ENCODE measurements at regions not wholly inside any gene's neighbourhood (a gene's known extent, or its start where the extent isn't known, plus 50 kb on each side); places are given as distances from the start of the nearest gene placed in this dataset.
"Not testable (repeated sequence)": the region's sequence is repeated elsewhere in the genome, so short reads cannot be mapped to it uniquely, and the experiment has no call there.

GRCh38 chr13:76296751-76297150, 589.5 kb downstream of the KCTD12 start:
- DNase-seq (ENCODE audit: insufficient read length, low spot score) (no peak), FAIRE-seq (no peak)
- TF ChIP-seq PAX5 (IDR thresholded peaks at IDR 0.05; ENCODE audit: insufficient read depth, low read length, severe bottlenecking) (no peak), TAF1 (IDR thresholded peaks at IDR 0.05; ENCODE audit: low read depth, low read length) (no peak), SPI1 (IDR thresholded peaks at IDR 0.05; ENCODE audit: low read depth, low read length) (no peak)

DNA sequence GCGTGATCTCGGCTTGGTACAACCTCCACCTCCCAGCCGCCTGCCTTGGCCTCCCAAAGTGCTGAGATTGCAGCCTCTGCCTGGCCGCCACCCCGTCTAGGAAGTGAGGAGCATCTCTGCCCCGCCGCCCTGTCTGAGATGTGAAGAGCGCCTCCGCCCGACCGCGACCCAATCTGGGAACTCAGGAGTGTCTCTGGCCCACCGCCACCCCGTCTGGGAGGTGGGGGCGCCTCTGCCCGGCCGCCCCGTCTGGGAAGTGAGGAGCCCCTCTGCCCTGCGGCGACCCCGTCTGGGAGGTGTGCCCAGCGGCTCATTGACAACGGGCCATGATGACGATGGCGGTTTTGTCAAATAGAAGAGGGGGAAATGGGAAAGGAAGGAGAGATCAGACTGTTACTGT, 591.2 kb downstream of the KCTD12 start:
- FAIRE-seq; DNase-seq (ENCODE audit: insufficient read length, low spot score): not testable (repeated sequence)

DNA sequence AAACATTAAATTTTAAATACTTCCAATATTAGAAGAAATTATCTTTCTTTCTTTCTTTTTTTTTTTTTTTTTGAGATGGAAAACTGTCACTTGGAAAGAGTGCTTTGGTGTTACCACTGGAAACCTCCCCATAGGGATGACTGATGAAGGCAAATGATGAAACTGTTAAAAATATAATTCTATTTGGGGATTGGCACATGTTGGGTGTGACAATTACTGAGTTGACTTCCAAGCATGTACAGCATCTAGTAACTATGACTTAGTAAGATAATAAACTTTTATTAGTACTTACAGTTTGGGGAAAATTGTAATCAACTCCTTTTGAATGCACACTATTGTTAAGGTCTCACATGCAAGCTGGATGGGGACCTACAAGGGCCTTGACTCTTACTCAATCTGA, 592.5 kb downstream of the KCTD12 start:
- DNase-seq (ENCODE audit: insufficient read length, low spot score) = no peak
- FAIRE-seq = no peak
- no peak for TF ChIP-seq TAF1 (IDR thresholded peaks at IDR 0.05; ENCODE audit: low read depth, low read length)
- no peak for TF ChIP-seq SPI1 (IDR thresholded peaks at IDR 0.05; ENCODE audit: low read depth, low read length)
- no peak for TF ChIP-seq PAX5 (IDR thresholded peaks at IDR 0.05; ENCODE audit: insufficient read depth, low read length, severe bottlenecking)
- TF ChIP-seq POU2F2 (IDR thresholded peaks at IDR 0.05; ENCODE audit: low read depth, low read length) = no peak
- TF ChIP-seq POLR2A (IDR thresholded peaks at IDR 0.05; ENCODE audit: low read depth, low read length) = no peak
- no peak for TF ChIP-seq POLR2AphosphoS5 (IDR thresholded peaks at IDR 0.05; ENCODE audit: low read depth, low read length)

DNA sequence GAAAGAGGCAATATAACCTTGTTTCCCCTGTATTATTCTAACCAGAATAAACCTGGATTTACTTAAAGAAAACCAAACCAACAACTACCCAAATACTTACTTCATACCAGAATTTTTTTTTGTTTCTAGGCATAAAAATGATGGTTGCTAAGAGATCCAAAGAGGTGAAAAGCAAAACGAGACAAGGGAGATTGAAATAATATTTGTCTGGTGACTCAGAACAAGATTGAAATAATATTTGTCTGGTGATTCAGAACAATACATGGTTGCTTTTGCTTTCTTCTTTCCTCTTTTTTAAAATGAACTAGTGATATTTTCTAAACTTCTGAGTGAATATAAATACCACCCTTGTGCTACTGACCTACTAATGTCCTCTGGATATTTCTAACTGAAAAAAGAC, 592.9 kb downstream of the KCTD12 start:
- TF ChIP-seq POU2F2 (IDR thresholded peaks at IDR 0.05; ENCODE audit: low read depth, low read length) = no peak
- TF ChIP-seq POLR2A (IDR thresholded peaks at IDR 0.05; ENCODE audit: low read depth, low read length) = no peak
- TF ChIP-seq POLR2AphosphoS5 (IDR thresholded peaks at IDR 0.05; ENCODE audit: low read depth, low read length) = no peak
- no peak for TF ChIP-seq TAF1 (IDR thresholded peaks at IDR 0.05; ENCODE audit: low read depth, low read length)
- no peak for TF ChIP-seq PAX5 (IDR thresholded peaks at IDR 0.05; ENCODE audit: insufficient read depth, low read length, severe bottlenecking)
- FAIRE-seq (no peak), DNase-seq (ENCODE audit: insufficient read length, low spot score) (no peak)

GRCh38 chr13:76292726-76293125, 593.5 kb downstream of the KCTD12 start:
- TF ChIP-seq POLR2A (IDR thresholded peaks at IDR 0.05; ENCODE audit: low read depth, low read length) (no peak), POLR2AphosphoS5 (IDR thresholded peaks at IDR 0.05; ENCODE audit: low read depth, low read length) (no peak), PAX5 (IDR thresholded peaks at IDR 0.05; ENCODE audit: insufficient read depth, low read length, severe bottlenecking) (no peak), SPI1 (IDR thresholded peaks at IDR 0.05; ENCODE audit: low read depth, low read length) (no peak), POU2F2 (IDR thresholded peaks at IDR 0.05; ENCODE audit: low read depth, low read length) (no peak), TAF1 (IDR thresholded peaks at IDR 0.05; ENCODE audit: low read depth, low read length) (no peak)
- FAIRE-seq = no peak
- no peak for DNase-seq (ENCODE audit: insufficient read length, low spot score)

- TF ChIP-seq POLR2A (IDR thresholded peaks at IDR 0.05; ENCODE audit: low read depth, low read length) = no peak
- no peak for FAIRE-seq
- DNase-seq (ENCODE audit: insufficient read length, low spot score) = no peak
Measured at GRCh38 chr13:76292031-76292430, 594.2 kb downstream of the KCTD12 start.

DNA sequence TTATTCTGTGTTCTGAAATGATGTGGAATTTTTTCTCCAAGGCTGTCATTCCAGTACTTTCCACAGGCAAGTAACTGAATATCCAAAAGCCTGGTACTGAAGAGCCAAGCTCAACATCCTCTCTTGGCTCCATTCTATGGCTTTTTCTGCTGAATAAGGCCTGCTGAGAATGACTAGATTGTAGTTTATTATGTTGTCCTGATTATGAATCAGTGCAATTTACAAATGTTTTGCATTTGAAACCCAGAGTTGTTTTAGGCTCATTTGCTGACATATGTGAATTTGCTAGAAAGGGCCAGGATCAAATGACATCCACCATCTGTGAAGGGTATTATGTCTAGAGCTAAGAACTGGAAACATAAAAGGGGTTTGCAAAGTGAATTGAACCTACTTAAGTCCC, 596.6 kb downstream of the KCTD12 start:
- FAIRE-seq (no peak), DNase-seq (ENCODE audit: insufficient read length, low spot score) (no peak)
- TF ChIP-seq POLR2A (IDR thresholded peaks at IDR 0.05; ENCODE audit: low read depth, low read length) (no peak), POU2F2 (IDR thresholded peaks at IDR 0.05; ENCODE audit: low read depth, low read length) (no peak), POLR2AphosphoS5 (IDR thresholded peaks at IDR 0.05; ENCODE audit: low read depth, low read length) (no peak), SPI1 (IDR thresholded peaks at IDR 0.05; ENCODE audit: low read depth, low read length) (no peak), TAF1 (IDR thresholded peaks at IDR 0.05; ENCODE audit: low read depth, low read length) (no peak), PAX5 (IDR thresholded peaks at IDR 0.05; ENCODE audit: insufficient read depth, low read length, severe bottlenecking) (no peak)

GRCh38 chr13:76286178-76286577, 600.0 kb downstream of the KCTD12 start:
- no peak for TF ChIP-seq POU2F2 (IDR thresholded peaks at IDR 0.05; ENCODE audit: low read depth, low read length)
- TF ChIP-seq POLR2A (IDR thresholded peaks at IDR 0.05; ENCODE audit: low read depth, low read length) = no peak
- no peak for TF ChIP-seq POLR2AphosphoS5 (IDR thresholded peaks at IDR 0.05; ENCODE audit: low read depth, low read length)
- no peak for TF ChIP-seq TAF1 (IDR thresholded peaks at IDR 0.05; ENCODE audit: low read depth, low read length)
- no peak for TF ChIP-seq PAX5 (IDR thresholded peaks at IDR 0.05; ENCODE audit: insufficient read depth, low read length, severe bottlenecking)
- no peak for TF ChIP-seq SPI1 (IDR thresholded peaks at IDR 0.05; ENCODE audit: low read depth, low read length)
- DNase-seq (ENCODE audit: insufficient read length, low spot score) = no peak
- FAIRE-seq = no peak

DNA sequence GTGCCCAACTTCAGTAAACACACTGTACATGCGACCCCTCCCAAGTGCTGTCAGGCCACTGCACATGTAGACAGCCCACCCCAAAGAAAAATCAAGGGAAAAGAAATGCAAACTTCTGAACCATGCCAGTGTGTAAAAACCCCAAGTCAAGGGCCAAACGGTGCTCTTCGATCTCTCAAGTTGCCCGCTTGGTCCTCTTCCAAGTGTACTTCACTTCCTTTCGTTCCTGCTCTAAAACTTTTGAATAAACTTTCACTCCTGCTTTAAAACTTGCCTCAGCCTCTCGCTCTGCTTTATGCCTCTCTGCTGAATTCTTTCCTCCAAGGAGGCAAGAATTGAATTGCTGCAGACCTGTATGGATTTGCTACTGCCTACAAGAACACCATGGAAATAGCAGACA, 600.7 kb downstream of the KCTD12 start:
- DNase-seq (ENCODE audit: insufficient read length, low spot score) = no peak
- TF ChIP-seq SPI1 (IDR thresholded peaks at IDR 0.05; ENCODE audit: low read depth, low read length) (no peak), PAX5 (IDR thresholded peaks at IDR 0.05; ENCODE audit: insufficient read depth, low read length, severe bottlenecking) (no peak), POLR2A (IDR thresholded peaks at IDR 0.05; ENCODE audit: low read depth, low read length) (no peak), POLR2AphosphoS5 (IDR thresholded peaks at IDR 0.05; ENCODE audit: low read depth, low read length) (no peak), POU2F2 (IDR thresholded peaks at IDR 0.05; ENCODE audit: low read depth, low read length) (no peak), TAF1 (IDR thresholded peaks at IDR 0.05; ENCODE audit: low read depth, low read length) (no peak)
- no peak for FAIRE-seq

DNA sequence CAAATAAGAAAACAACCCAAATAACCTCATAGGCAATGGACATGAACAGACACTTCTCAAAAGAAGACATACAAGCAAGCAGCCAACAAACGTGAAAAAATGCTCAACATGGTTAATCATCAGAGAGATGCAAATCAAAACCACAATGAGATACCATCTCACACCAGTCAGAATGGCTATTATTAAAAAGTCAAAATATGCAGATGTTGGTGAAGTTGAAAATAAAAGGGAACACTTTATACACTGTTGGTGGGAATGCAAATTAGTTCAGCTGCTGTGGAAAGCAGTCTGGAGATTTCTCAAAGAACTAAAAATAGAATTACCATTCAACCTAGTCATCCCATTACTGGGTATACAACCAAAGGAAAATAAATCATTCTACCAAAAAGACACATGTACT, 606.4 kb downstream of the KCTD12 start:
- not testable (repeated sequence) for FAIRE-seq; DNase-seq (ENCODE audit: insufficient read length, low spot score)

- no peak for TF ChIP-seq PAX5 (IDR thresholded peaks at IDR 0.05; ENCODE audit: insufficient read depth, low read length, severe bottlenecking)
- no peak for TF ChIP-seq SPI1 (IDR thresholded peaks at IDR 0.05; ENCODE audit: low read depth, low read length)
- TF ChIP-seq POLR2A (IDR thresholded peaks at IDR 0.05; ENCODE audit: low read depth, low read length) = no peak
- TF ChIP-seq POU2F2 (IDR thresholded peaks at IDR 0.05; ENCODE audit: low read depth, low read length) = no peak
- no peak for TF ChIP-seq TAF1 (IDR thresholded peaks at IDR 0.05; ENCODE audit: low read depth, low read length)
- TF ChIP-seq POLR2AphosphoS5 (IDR thresholded peaks at IDR 0.05; ENCODE audit: low read depth, low read length) = no peak
- no peak for DNase-seq (ENCODE audit: insufficient read length, low spot score)
- no peak for FAIRE-seq
Measured at GRCh38 chr13:76271728-76272232, 614.4 kb downstream of the KCTD12 start.

DNA sequence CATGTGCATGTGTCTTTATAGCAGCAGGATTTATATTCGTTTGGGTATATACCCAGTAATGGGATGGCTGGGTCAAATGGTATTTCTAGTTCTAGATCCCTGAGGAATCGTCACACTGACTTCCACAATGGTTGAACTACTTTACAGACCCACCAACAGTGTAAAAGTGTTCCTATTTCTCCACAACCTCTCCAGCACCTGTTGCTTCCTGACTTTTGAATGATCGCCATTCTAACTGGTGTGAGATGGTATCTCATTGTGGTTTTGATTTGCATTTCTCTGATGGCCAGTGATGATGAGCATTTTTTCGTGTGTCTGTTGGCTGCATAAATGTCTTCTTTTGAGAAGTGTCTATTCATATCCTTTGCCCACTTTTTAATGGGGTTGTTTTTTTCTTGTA, 617.9 kb downstream of the KCTD12 start:
- not testable (repeated sequence) for FAIRE-seq; DNase-seq (ENCODE audit: insufficient read length, low spot score)
